Endothelial cell of umbilical vein (primary cell): ENCODE measurements at regions not wholly inside any gene's neighbourhood (a gene's known extent, or its start where the extent isn't known, plus 50 kb on each side); places are given as distances from the start of the nearest gene placed in this dataset.

Source experiments
- BruUV-seq: library from RNA; stranded (reverse); fragments of 400-500 nt; replicated peaks from 2 replicates; lab custom pipeline; 2021; lab: Mats Ljungman, UMichigan
- CTCF ChIA-PET: fragments of 300-600, 350-600 bp; sonication (Branson Sonifier 250); formaldehyde crosslinking; loops from one replicate; lab custom pipeline; 2021; ENCODE audit warnings: antibody characterized with exemption, inconsistent platforms; lab: Charles Lee
- POLR2A ChIA-PET: fragments of 300-600, 350-600 bp; sonication (Branson Sonifier 250); formaldehyde crosslinking; loops from one replicate; lab custom pipeline; 2021; ENCODE audit warnings: antibody characterized with exemption, inconsistent platforms; lab: Charles Lee
- DNase-seq: peaks from one replicate; pipeline ENCODE4 v3.0.0-alpha.2; 2011; ENCODE audit warnings: low read depth, low spot score
- FAIRE-seq: peaks from 2 replicates; lab custom pipeline; 2011; peaks lifted over from hg19 to GRCh38; lab: Jason Lieb, UNC
- H2AFZ ChIP-seq: 2 replicates; pipeline ENCODE4 v1.6.0; 2012; ENCODE audit warnings: low read depth, low read length, control low read depth, inconsistent platforms
- H3K27ac ChIP-seq: 2 replicates; pipeline ENCODE4 v1.5.1; 2011; ENCODE audit warnings: low read depth, mild to moderate bottlenecking, control low read depth, low read length, moderate library complexity; ENCODE audit not compliant: insufficient read depth
- H3K27me3 ChIP-seq, 2 experiments: 2 replicates each; pipeline versions ENCODE4 v1.6.0 to v1.6.1; 2011; ENCODE audit warnings: low read length in 2 of 2, mixed read lengths in 1 of 2; ENCODE audit not compliant: control insufficient read depth in 2 of 2, insufficient read depth in 2 of 2
- H3K36me3 ChIP-seq, 2 experiments: 2 replicates in 1 of 2; 3 replicates in 1 of 2; pipeline ENCODE4 v1.5.1; 2011; ENCODE audit warnings: low read length in 2 of 2, mild to moderate bottlenecking in 1 of 2, moderate library complexity in 1 of 2; ENCODE audit not compliant: control insufficient read depth in 2 of 2, insufficient read depth in 2 of 2; ENCODE audit errors: extremely low read depth in 1 of 2
- H3K4me1 ChIP-seq: 3 replicates; pipeline ENCODE4 v1.5.1; 2011; ENCODE audit warnings: mild to moderate bottlenecking, low read length; ENCODE audit not compliant: control insufficient read depth, insufficient read depth; ENCODE audit errors: extremely low read depth
- H3K4me2 ChIP-seq: 2 replicates; pipeline ENCODE4 v1.6.1; 2011; ENCODE audit warnings: low read length, control low read depth, mixed read lengths; ENCODE audit not compliant: insufficient read depth
- H3K4me3 ChIP-seq, 3 experiments: fragments of 200-600 bp in 1 of 3; sonication (generic), shearing (Covaris generic) in 1 of 3; replicated peaks in 1 of 3; 2 replicates each; pipeline ENCODE4 v1.5.1; 2011 to 2016; ENCODE audit warnings: control low read depth in 3 of 3, low read length in 3 of 3, mild to moderate bottlenecking in 2 of 3, inconsistent platforms in 1 of 3, low read depth in 1 of 3, moderate library complexity in 1 of 3; ENCODE audit not compliant: insufficient read depth in 1 of 3
- H3K79me2 ChIP-seq: 2 replicates; pipeline ENCODE4 v1.6.0; 2012; ENCODE audit warnings: low read length, inconsistent platforms; ENCODE audit not compliant: control insufficient read depth, insufficient read depth
- H3K9ac ChIP-seq: replicated peaks from 2 replicates; pipeline ENCODE3; 2011; ENCODE audit warnings: low read length, control low read depth; ENCODE audit not compliant: insufficient read depth; ENCODE audit errors: extremely low read depth
- H3K9me1 ChIP-seq: replicated peaks from 3 replicates; pipeline ENCODE4 v1.6.0; 2011; ENCODE audit warnings: mild to moderate bottlenecking, low read length; ENCODE audit not compliant: control insufficient read depth, insufficient read depth; ENCODE audit errors: extremely low read depth
- H3K9me3 ChIP-seq: replicated peaks from 2 replicates; pipeline ENCODE4 v1.5.1; 2012; ENCODE audit warnings: low read length, inconsistent platforms; ENCODE audit not compliant: control insufficient read depth, insufficient read depth
- H4K20me1 ChIP-seq: replicated peaks from 2 replicates; pipeline ENCODE3; 2011; ENCODE audit warnings: mild to moderate bottlenecking, low read length; ENCODE audit not compliant: control insufficient read depth, insufficient read depth; ENCODE audit errors: extremely low read depth
- EZH2 ChIP-seq: IDR thresholded peaks from 2 replicates; pipeline ENCODE4 v1.6.1; 2012; ENCODE audit warnings: borderline replicate concordance, low read depth, mild to moderate bottlenecking, moderate library complexity, low read length, inconsistent platforms; ENCODE audit not compliant: severe bottlenecking
- FOS ChIP-seq: IDR thresholded peaks from 2 replicates; pipeline ENCODE4 v1.6.1; 2011; ENCODE audit warnings: mild to moderate bottlenecking, low read length, moderate library complexity, borderline replicate concordance; ENCODE audit not compliant: insufficient read depth
- GATA2 ChIP-seq: IDR thresholded peaks from 2 replicates; pipeline ENCODE4 v1.7.0; 2011; ENCODE audit warnings: low read depth, mild to moderate bottlenecking, moderate library complexity, mixed read lengths, low read length; ENCODE audit not compliant: insufficient read length, insufficient read depth
- JUN ChIP-seq: IDR thresholded peaks from 2 replicates; pipeline ENCODE4 v1.6.1; 2011; ENCODE audit warnings: borderline replicate concordance, low read depth; ENCODE audit not compliant: insufficient read length, insufficient read depth
- MYC ChIP-seq: IDR thresholded peaks from one replicate; pipeline ENCODE4 v1.6.1; 2011; ENCODE audit warnings: mild to moderate bottlenecking, low read depth, low read length
- POLR2A ChIP-seq: IDR thresholded peaks from 2 replicates; pipeline ENCODE4 v1.6.1; 2012; ENCODE audit warnings: low read depth, mild to moderate bottlenecking, control low read depth, low read length
- POLR2AphosphoS5 ChIP-seq: IDR thresholded peaks from 2 replicates; pipeline ENCODE4 v1.6.1; 2012; ENCODE audit warnings: low read depth, mild to moderate bottlenecking, control low read depth, low read length, moderate library complexity; ENCODE audit not compliant: insufficient read depth
- dilution Hi-C: fragments of 300-500 bp; cut with MboI; formaldehyde crosslinking; loops from one replicate; pipeline ENCODE4 v1.15.0; 2019; ENCODE audit warnings: low sequenced_read_pairs; ENCODE audit not compliant: extremely low pct_ligation_motif_present
- intact Hi-C: fragments of 100-400 bp; cut with micrococcal nuclease; formaldehyde crosslinking; loops from one replicate; pipeline ENCODE4 v1.10.0; 2022
- TF ChIP-seq, protein P1 (sequence below), 2 donors: IDR thresholded peaks; 1 replicate in 1 of 2; 2 replicates in 1 of 2; pipeline ENCODE4 v1.5.1; 2011; ENCODE audit warnings: low read length in 2 of 2, mild to moderate bottlenecking in 2 of 2, moderate library complexity in 2 of 2, control low read depth in 1 of 2, inconsistent platforms in 1 of 2, low read depth in 1 of 2; ENCODE audit not compliant: insufficient read depth in 1 of 2; ENCODE audit errors: extremely low read depth in 1 of 2
- TF ChIP-seq, protein P2 (sequence below): IDR thresholded peaks from 2 replicates; pipeline ENCODE4 v1.6.1; 2011; ENCODE audit not compliant: insufficient read depth, insufficient read length

DNA sequence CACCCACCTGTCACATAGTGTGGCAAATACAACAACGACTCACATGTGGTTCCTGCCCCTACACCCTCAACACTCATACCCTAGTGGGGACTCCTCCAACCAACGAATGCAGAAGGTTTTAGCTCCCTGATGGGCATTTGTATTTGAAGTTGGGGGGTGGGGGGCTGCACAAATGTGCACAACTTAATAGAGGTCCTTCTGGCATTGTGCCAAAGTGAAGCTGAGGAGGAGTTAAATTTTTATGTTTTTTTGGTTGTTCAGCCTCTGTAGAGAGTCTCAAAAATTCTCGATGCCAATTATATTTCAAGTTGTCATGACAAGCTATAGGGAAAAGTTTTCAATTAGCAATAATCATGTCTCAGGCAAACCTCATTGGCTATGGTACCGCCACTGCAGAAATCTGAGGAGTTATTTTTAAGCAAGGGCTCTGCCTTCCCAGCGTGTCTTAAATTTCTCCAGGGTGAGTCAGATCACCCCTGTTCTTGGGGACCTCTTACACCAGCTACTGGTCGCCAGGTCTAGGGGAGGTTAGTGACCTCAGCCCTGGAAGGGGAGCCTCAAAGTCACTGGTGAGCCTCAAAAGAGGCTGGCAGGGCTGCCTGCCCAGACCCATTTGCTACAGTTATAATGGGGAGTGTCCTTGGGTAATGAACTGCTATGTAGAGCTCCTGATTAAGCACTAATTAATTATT, 102.7 kb upstream of the TAF1B start:
- CTCF ChIA-PET, result interaction anchor here (0.6 to 1.2 kb wide), 2 partner anchors 30 to 201 kb away, joined by 3 to 5 read pairs; no protein-coding TSS in a partner anchor

More for the DNA sequence above, 102.7 kb upstream of the TAF1B start:
- H3K4me2 ChIP-seq, result no peak overlapping the region
- BruUV-seq, result no TSS peak
- TF ChIP-seq FOS (no peak), MYC (no peak), POLR2AphosphoS5 (no peak), GATA2 (no peak), JUN (no peak), POLR2A (no peak), EZH2 (no peak)
- TF ChIP-seq, protein P1, sequence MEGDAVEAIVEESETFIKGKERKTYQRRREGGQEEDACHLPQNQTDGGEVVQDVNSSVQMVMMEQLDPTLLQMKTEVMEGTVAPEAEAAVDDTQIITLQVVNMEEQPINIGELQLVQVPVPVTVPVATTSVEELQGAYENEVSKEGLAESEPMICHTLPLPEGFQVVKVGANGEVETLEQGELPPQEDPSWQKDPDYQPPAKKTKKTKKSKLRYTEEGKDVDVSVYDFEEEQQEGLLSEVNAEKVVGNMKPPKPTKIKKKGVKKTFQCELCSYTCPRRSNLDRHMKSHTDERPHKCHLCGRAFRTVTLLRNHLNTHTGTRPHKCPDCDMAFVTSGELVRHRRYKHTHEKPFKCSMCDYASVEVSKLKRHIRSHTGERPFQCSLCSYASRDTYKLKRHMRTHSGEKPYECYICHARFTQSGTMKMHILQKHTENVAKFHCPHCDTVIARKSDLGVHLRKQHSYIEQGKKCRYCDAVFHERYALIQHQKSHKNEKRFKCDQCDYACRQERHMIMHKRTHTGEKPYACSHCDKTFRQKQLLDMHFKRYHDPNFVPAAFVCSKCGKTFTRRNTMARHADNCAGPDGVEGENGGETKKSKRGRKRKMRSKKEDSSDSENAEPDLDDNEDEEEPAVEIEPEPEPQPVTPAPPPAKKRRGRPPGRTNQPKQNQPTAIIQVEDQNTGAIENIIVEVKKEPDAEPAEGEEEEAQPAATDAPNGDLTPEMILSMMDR (IDR thresholded peaks at IDR 0.05; ENCODE audit: extremely low read depth in 1 of 2, insufficient read depth in 1 of 2, low read depth in 1 of 2, low read length in 2 of 2), result no peak
- TF ChIP-seq, protein P2, sequence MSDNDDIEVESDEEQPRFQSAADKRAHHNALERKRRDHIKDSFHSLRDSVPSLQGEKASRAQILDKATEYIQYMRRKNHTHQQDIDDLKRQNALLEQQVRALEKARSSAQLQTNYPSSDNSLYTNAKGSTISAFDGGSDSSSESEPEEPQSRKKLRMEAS, result no peak
- H3K4me1 ChIP-seq, result peaks cover 2% of the 10 kb centered on the region
- H3K79me2 ChIP-seq, result no peaks in the 10 kb centered on the region
- H4K20me1 ChIP-seq, result no peaks in the 10 kb centered on the region
- peaks cover 4 to 6% of the 10 kb centered on the region in 2 experiments for H3K27me3 ChIP-seq
- DNase-seq (no peak), FAIRE-seq (no peak)
- H2AFZ ChIP-seq, result no peak overlapping the region
- H3K9me3 ChIP-seq, result no peaks in the 10 kb centered on the region
- H3K9me1 ChIP-seq, result no peaks in the 10 kb centered on the region
- no peaks in the 10 kb centered on the region for H3K36me3 ChIP-seq
- H3K27ac ChIP-seq, result no peak overlapping the region
- no peak overlapping the region for H3K4me3 ChIP-seq
- dilution Hi-C loops (no loop called here), intact Hi-C loops (no loop called here)
- no peak overlapping the region for H3K9ac ChIP-seq
- POLR2A ChIA-PET, result interaction anchor here (0.6 kb wide), 1 partner anchor 708 kb away, joined by 3 read pairs; no protein-coding TSS in a partner anchor
